Keratinocyte (primary cell): ENCODE measurements at regions not wholly inside any gene's neighbourhood (a gene's known extent, or its start where the extent isn't known, plus 50 kb on each side); places are given as distances from the start of the nearest gene placed in this dataset.

ENCODE experiments used
- EZH2 ChIP-seq: IDR thresholded peaks from one replicate; pipeline ENCODE4 v1.6.1; 2012; ENCODE audit warnings: inconsistent platforms, mild to moderate bottlenecking, low read length, moderate library complexity
- TF ChIP-seq, protein P1 (sequence below), 3 experiments: IDR thresholded peaks in 1 of 3; conservative IDR thresholded peaks in 1 of 3; optimal IDR thresholded peaks in 1 of 3; 2 replicates in 2 of 3; 3 replicates in 1 of 3; pipeline versions ENCODE3 to v1.5.1; 2011; ENCODE audit warnings: low read length in 3 of 3, mild to moderate bottlenecking in 3 of 3, moderate library complexity in 2 of 3, control low read depth in 1 of 3, inconsistent platforms in 1 of 3; ENCODE audit not compliant: insufficient read depth in 2 of 3; ENCODE audit errors: extremely low read depth in 1 of 3

GRCh38 chr5:60510049-60510448, 189.9 kb downstream of the DEPDC1B start:
- TF ChIP-seq, protein P1, sequence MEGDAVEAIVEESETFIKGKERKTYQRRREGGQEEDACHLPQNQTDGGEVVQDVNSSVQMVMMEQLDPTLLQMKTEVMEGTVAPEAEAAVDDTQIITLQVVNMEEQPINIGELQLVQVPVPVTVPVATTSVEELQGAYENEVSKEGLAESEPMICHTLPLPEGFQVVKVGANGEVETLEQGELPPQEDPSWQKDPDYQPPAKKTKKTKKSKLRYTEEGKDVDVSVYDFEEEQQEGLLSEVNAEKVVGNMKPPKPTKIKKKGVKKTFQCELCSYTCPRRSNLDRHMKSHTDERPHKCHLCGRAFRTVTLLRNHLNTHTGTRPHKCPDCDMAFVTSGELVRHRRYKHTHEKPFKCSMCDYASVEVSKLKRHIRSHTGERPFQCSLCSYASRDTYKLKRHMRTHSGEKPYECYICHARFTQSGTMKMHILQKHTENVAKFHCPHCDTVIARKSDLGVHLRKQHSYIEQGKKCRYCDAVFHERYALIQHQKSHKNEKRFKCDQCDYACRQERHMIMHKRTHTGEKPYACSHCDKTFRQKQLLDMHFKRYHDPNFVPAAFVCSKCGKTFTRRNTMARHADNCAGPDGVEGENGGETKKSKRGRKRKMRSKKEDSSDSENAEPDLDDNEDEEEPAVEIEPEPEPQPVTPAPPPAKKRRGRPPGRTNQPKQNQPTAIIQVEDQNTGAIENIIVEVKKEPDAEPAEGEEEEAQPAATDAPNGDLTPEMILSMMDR (optimal IDR thresholded peaks at IDR 0.05 in 1 of 3, IDR thresholded peaks at IDR 0.05 in 1 of 3, conservative IDR thresholded peaks at IDR 0.05 in 1 of 3; ENCODE audit: extremely low read depth in 1 of 3, insufficient read depth in 2 of 3, low read length in 3 of 3): no peak
- TF ChIP-seq EZH2: no peak
